CD4-positive, CD25-positive, alpha-beta regulatory T cell (primary cell): ENCODE measurements at regions not wholly inside any gene's neighbourhood (a gene's known extent, or its start where the extent isn't known, plus 50 kb on each side); places are given as distances from the start of the nearest gene placed in this dataset.

Experiments used
- ATAC-seq, 2 donors: fragments of 150-1000 bp; cut with Tn5 transposase; one replicate each; pipeline ENCODE4 v1.10.0; 2021; ENCODE audit warnings: low read depth in 2 of 2, moderate number of reproducible peaks in 2 of 2, moderate library complexity in 1 of 2
- DNase-seq, 3 donors: peaks; one replicate each; pipeline versions ENCODE4 v3.0.0 to v3.0.0-alpha.2; 2012 to 2022; ENCODE audit warnings: mixed read lengths in 1 of 3
- H3K27ac ChIP-seq: one replicate; pipeline ENCODE4 v1.7.0; 2013; ENCODE audit warnings: mild to moderate bottlenecking, low read length; ENCODE audit not compliant: insufficient read depth, poor library complexity, severe bottlenecking
- H3K27me3 ChIP-seq: one replicate; pipeline ENCODE4 v1.7.0; 2013; ENCODE audit warnings: low read length; ENCODE audit not compliant: control insufficient read depth, insufficient read depth
- H3K36me3 ChIP-seq: one replicate; pipeline ENCODE4 v1.7.0; 2013; ENCODE audit warnings: mild to moderate bottlenecking, low read length, moderate library complexity; ENCODE audit not compliant: control insufficient read depth, insufficient read depth
- H3K4me1 ChIP-seq: 2 replicates; pipeline ENCODE4 v1.7.0; 2013; ENCODE audit warnings: mild to moderate bottlenecking, low read length; ENCODE audit not compliant: insufficient read depth, control insufficient read depth, poor library complexity, severe bottlenecking
- H3K4me3 ChIP-seq: one replicate; pipeline ENCODE4 v1.7.0; 2013; ENCODE audit warnings: low read depth, mild to moderate bottlenecking, low read length, moderate library complexity
- H3K9me3 ChIP-seq, 2 experiments: 1 replicate in 1 of 2; 2 replicates in 1 of 2; pipeline ENCODE4 v1.7.0; 2013; ENCODE audit warnings: low read length in 2 of 2, mild to moderate bottlenecking in 1 of 2, moderate library complexity in 1 of 2; ENCODE audit not compliant: control insufficient read depth in 2 of 2
- H3K27ac Mint-ChIP-seq, 3 donors: one replicate each; pipeline ENCODE4 v1.8.0; 2020 to 2022; ENCODE audit warnings: mild to moderate bottlenecking in 3 of 3, mixed read lengths in 3 of 3, moderate library complexity in 2 of 3
- H3K27me3 Mint-ChIP-seq: one replicate; pipeline ENCODE4 v1.8.0; 2022; ENCODE audit warnings: mild to moderate bottlenecking, mixed read lengths
- H3K36me3 Mint-ChIP-seq: one replicate; pipeline ENCODE4 v1.8.0; 2020; ENCODE audit warnings: mixed read lengths
- H3K4me1 Mint-ChIP-seq, 4 donors: one replicate each; pipeline ENCODE4 v1.8.0; 2020 to 2022; ENCODE audit warnings: mixed read lengths in 4 of 4, mild to moderate bottlenecking in 1 of 4
- H3K4me3 Mint-ChIP-seq, 4 donors: one replicate each; pipeline ENCODE4 v1.8.0; 2020 to 2022; ENCODE audit warnings: mild to moderate bottlenecking in 4 of 4, mixed read lengths in 4 of 4, moderate library complexity in 3 of 4
- H3K9me3 Mint-ChIP-seq, 7 donors: one replicate each; pipeline ENCODE4 v1.8.0; 2020 to 2022; ENCODE audit warnings: mixed read lengths in 7 of 7, mild to moderate bottlenecking in 3 of 7, moderate library complexity in 2 of 7

GRCh38 chr1:221149111-221149510, 269.9 kb downstream of the HLX start:
- DNase-seq (no peak), ATAC-seq (no peak)
- Histone ChIP-seq H3K9me3 (no peaks in the 10 kb centered on the region), H3K4me1 (no peaks in the 10 kb centered on the region), H3K27ac (no peak overlapping the region), H3K27me3 (no peaks in the 10 kb centered on the region), H3K4me3 (no peak overlapping the region), H3K36me3 (no peaks in the 10 kb centered on the region)
- H3K4me3 Mint-ChIP-seq: no peak overlapping the region
- H3K4me1 Mint-ChIP-seq: no peaks in the 10 kb centered on the region
- peaks cover 0 to 6% (median 3%) of the 10 kb centered on the region in 7 donors for H3K9me3 Mint-ChIP-seq
- no peaks in the 10 kb centered on the region for H3K27me3 Mint-ChIP-seq
- no peak overlapping the region for H3K27ac Mint-ChIP-seq
- H3K36me3 Mint-ChIP-seq: no peaks in the 10 kb centered on the region

DNA sequence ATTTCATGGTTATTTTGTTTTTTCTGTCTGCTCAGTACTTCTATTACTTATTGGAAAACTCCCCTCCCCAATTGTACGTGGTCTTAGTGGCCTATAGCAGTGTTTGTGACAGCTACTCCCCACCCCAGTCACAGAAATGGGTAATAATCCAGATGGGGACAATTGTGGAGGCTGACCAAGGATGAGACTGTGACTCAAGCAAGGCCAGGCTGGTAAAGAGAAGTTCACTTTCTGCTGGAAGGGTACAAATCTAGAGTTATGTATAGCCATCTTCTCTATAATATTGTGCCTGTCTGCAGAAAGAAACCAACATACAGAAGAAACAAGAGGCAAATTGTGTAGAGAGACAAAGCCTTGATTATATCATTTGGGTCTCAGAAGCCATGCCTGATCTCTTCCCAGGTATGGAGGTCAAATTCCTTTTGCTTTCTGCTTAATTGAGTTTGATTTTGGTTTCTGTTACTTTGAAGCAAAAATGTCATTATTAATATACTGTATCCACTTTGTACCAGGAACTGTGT, 270.4 kb downstream of the HLX start:
- no peak overlapping the region for H3K4me3 ChIP-seq

DNA sequence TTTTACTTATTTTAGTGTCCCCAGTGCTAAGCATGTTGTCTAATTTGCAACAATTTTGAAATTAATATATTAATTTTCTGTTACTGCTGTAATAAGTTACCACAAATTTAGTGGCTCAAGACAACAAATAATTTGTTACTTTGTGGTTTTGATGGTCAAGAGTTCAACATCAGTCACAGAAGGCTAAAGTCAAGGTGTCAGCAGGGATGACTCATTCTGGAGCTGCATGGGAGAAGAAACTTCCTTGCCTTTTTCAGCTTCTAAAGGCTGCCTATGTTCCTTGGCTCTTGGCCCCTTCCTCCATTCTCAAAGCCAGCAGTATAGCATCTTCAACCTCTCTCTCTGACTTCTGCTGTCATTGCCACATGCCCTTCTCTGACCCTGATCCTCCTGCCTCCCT, 271.8 kb downstream of the HLX start:
- Mint-ChIP-seq H3K4me1 (no peaks in the 10 kb centered on the region), H3K36me3 (no peaks in the 10 kb centered on the region), H3K4me3 (no peak overlapping the region), H3K9me3 (peaks cover 0 to 6% (median 1%) of the 10 kb centered on the region in 7 donors), H3K27ac (no peak overlapping the region), H3K27me3 (no peaks in the 10 kb centered on the region)
- H3K4me1 ChIP-seq: no peaks in the 10 kb centered on the region
- no peaks in the 10 kb centered on the region for H3K36me3 ChIP-seq
- no peak overlapping the region for H3K27ac ChIP-seq
- DNase-seq (no peak), ATAC-seq (no peak)
- H3K4me3 ChIP-seq: no peak overlapping the region
- no peaks in the 10 kb centered on the region for H3K9me3 ChIP-seq
- H3K27me3 ChIP-seq: no peaks in the 10 kb centered on the region

More for the DNA sequence above, 270.4 kb downstream of the HLX start:
- Mint-ChIP-seq H3K27me3 (no peaks in the 10 kb centered on the region), H3K36me3 (no peaks in the 10 kb centered on the region), H3K4me1 (no peaks in the 10 kb centered on the region), H3K4me3 (no peak overlapping the region), H3K9me3 (peaks cover 0 to 6% (median 3%) of the 10 kb centered on the region in 7 donors), H3K27ac (no peak overlapping the region)
- DNase-seq (no peak), ATAC-seq (no peak)
- H3K4me1 ChIP-seq: no peaks in the 10 kb centered on the region
- no peaks in the 10 kb centered on the region for H3K36me3 ChIP-seq
- H3K27me3 ChIP-seq: no peaks in the 10 kb centered on the region
- no peaks in the 10 kb centered on the region for H3K9me3 ChIP-seq
- H3K27ac ChIP-seq: no peak overlapping the region

- no peaks in the 10 kb centered on the region for H3K27me3 Mint-ChIP-seq
- no peak for ATAC-seq
- Histone ChIP-seq H3K9me3 (no peaks in the 10 kb centered on the region), H3K4me1 (no peaks in the 10 kb centered on the region), H3K4me3 (no peak overlapping the region), H3K36me3 (no peaks in the 10 kb centered on the region), H3K27me3 (no peaks in the 10 kb centered on the region), H3K27ac (no peak overlapping the region)
- peaks cover 0 to 4% (median 0%) of the 10 kb centered on the region in 7 donors for H3K9me3 Mint-ChIP-seq
- no peaks in the 10 kb centered on the region for H3K4me1 Mint-ChIP-seq
- H3K4me3 Mint-ChIP-seq: no peak overlapping the region
- no peak for DNase-seq
- no peak overlapping the region for H3K27ac Mint-ChIP-seq
- H3K36me3 Mint-ChIP-seq: no peaks in the 10 kb centered on the region
Measured at GRCh38 chr1:221154932-221155331, 275.7 kb downstream of the HLX start.

DNA sequence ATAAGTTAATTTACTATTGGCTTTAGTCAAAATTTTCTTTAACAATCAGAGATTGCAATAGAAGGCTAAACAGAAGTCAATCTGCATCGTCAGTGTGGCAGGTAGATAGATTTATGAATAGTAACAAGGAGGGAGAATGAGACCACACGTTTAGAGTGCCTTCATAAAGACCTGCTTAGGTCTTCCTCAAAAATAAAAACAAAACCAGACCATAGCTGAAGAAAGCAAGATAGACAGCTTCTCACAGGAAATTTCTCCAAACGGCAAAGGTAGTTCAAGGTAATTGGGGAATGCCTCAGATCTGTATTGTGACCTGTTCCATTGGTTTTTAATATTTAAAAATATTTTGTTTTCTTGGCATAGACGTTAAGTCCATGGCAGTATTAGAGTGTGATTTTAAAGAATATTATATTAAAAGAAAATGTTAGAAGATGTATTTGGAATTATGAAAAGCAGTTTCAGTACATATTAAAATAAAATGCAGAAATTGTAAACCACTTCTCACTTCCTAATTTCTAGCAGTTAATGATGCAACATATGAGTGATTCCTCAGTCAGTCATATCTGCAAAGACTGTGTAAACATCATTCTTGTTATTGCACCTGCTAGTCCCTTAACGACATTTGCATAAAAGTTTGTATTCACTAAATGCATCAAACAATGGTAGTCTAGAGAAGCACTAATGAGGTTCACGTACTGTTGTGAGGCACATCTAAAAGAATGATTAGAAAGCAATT, 278.0 kb downstream of the HLX start:
- H3K9me3 ChIP-seq: no peaks in the 10 kb centered on the region
- no peak for DNase-seq
- H3K4me1 ChIP-seq: no peaks in the 10 kb centered on the region
- Mint-ChIP-seq H3K36me3 (no peaks in the 10 kb centered on the region), H3K4me1 (no peaks in the 10 kb centered on the region), H3K27me3 (no peaks in the 10 kb centered on the region), H3K27ac (no peak overlapping the region), H3K9me3 (peaks cover 0 to 4% (median 0%) of the 10 kb centered on the region in 7 donors), H3K4me3 (no peak overlapping the region)
- no peak overlapping the region for H3K4me3 ChIP-seq
- H3K36me3 ChIP-seq: no peaks in the 10 kb centered on the region
- ATAC-seq: peak in 1 of 2 donors; percentile 25
- no peak overlapping the region for H3K27ac ChIP-seq
- H3K27me3 ChIP-seq: no peaks in the 10 kb centered on the region

DNA sequence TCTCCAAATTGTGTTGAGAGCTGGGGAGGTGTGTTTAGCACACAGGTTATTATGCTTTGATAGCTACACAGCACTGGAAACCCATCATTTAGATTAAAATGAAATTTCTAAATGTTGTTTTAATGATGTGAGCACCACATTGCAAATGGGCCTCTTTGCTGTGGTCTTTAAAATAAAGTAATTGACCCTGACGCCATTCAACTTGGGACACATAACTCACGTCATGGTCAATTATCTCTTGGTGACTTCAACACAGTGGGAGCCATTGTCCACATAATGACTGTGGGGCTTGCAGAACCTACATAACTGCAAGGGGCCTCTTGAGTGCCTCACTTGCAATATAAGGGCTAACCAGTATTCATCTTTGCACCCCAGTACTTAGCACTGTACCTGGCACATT, 280.4 kb downstream of the HLX start:
- Histone ChIP-seq H3K27me3 (no peaks in the 10 kb centered on the region), H3K36me3 (no peaks in the 10 kb centered on the region), H3K4me1 (no peaks in the 10 kb centered on the region), H3K27ac (no peak overlapping the region), H3K9me3 (no peaks in the 10 kb centered on the region), H3K4me3 (no peak overlapping the region)
- H3K9me3 Mint-ChIP-seq: peaks cover 0 to 5% (median 0%) of the 10 kb centered on the region in 7 donors
- no peaks in the 10 kb centered on the region for H3K36me3 Mint-ChIP-seq
- ATAC-seq: no peak
- no peak for DNase-seq
- H3K4me3 Mint-ChIP-seq: no peak overlapping the region
- no peak overlapping the region for H3K27ac Mint-ChIP-seq
- H3K27me3 Mint-ChIP-seq: no peaks in the 10 kb centered on the region
- no peaks in the 10 kb centered on the region for H3K4me1 Mint-ChIP-seq

DNA sequence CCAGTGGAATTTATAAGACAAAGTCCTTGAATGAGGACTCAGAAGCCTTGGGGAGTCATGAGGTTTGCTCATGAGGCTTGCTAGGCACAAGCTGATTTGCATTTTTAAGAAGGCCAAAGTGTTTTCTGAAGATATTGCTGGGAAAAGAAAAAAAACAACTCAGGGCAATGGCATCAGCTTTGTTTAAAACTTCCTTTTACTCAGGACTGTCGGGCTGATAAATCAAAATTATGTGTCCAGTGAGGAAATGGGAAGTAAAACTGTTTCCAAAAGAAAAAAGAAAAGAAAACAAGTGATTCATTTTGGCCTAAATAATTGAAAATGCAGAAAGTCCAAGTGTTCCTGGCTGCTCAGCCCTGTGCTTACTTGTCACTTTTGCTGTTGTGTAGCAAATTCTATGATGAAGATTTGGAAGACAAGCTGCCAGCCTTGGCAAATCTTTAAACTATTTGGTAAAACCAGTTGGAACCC, 282.4 kb downstream of the HLX start:
- DNase-seq (no peak), ATAC-seq (no peak)
- no peaks in the 10 kb centered on the region for H3K27me3 Mint-ChIP-seq
- no peaks in the 10 kb centered on the region for H3K36me3 Mint-ChIP-seq
- Histone ChIP-seq H3K27ac (no peak overlapping the region), H3K4me1 (no peaks in the 10 kb centered on the region), H3K36me3 (no peaks in the 10 kb centered on the region), H3K9me3 (no peaks in the 10 kb centered on the region), H3K4me3 (no peak overlapping the region), H3K27me3 (no peaks in the 10 kb centered on the region)
- no peak overlapping the region for H3K4me3 Mint-ChIP-seq
- no peaks in the 10 kb centered on the region for H3K4me1 Mint-ChIP-seq
- no peak overlapping the region for H3K27ac Mint-ChIP-seq
- peaks cover 0 to 5% (median 0%) of the 10 kb centered on the region in 7 donors for H3K9me3 Mint-ChIP-seq

GRCh38 chr1:221162352-221162751, 283.1 kb downstream of the HLX start:
- H3K27me3 ChIP-seq: no peaks in the 10 kb centered on the region
- H3K27me3 Mint-ChIP-seq: no peaks in the 10 kb centered on the region
- no peaks in the 10 kb centered on the region for H3K36me3 Mint-ChIP-seq
- H3K9me3 ChIP-seq: no peaks in the 10 kb centered on the region
- H3K27ac ChIP-seq: no peak overlapping the region
- H3K27ac Mint-ChIP-seq: no peak overlapping the region
- no peak for ATAC-seq
- no peaks in the 10 kb centered on the region for H3K4me1 ChIP-seq
- no peak overlapping the region for H3K4me3 Mint-ChIP-seq
- H3K9me3 Mint-ChIP-seq: peaks cover 0 to 5% (median 0%) of the 10 kb centered on the region in 7 donors
- no peaks in the 10 kb centered on the region for H3K36me3 ChIP-seq
- no peak for DNase-seq
- no peaks in the 10 kb centered on the region for H3K4me1 Mint-ChIP-seq
- no peak overlapping the region for H3K4me3 ChIP-seq
